ENCODE measurements at regions not wholly inside any gene's neighbourhood (a gene's known extent, or its start where the extent isn't known, plus 50 kb on each side); places are given as distances from the start of the nearest gene placed in this dataset.

- H3K56ac ChIP-seq (ENCODE audit: extremely low read depth, insufficient read depth, low read length) = no peak overlapping the region
- POLR2A ChIA-PET (ENCODE audit: unreplicated experiment) = no interaction called here
- H3K14ac ChIP-seq (replicated peaks; ENCODE audit: low read depth, low read length) = no peak overlapping the region
- H3K18ac ChIP-seq (ENCODE audit: low read depth, low read length) = no peak overlapping the region
- H3K9me1 ChIP-seq (ENCODE audit: insufficient read depth, low read length) = no peaks in the 10 kb centered on the region
- H2BK20ac ChIP-seq (ENCODE audit: low read depth, low read length) = no peak overlapping the region
- no peak overlapping the region for H4K5ac ChIP-seq (ENCODE audit: low read depth, low read length)
- no peak overlapping the region for H3K23ac ChIP-seq (ENCODE audit: low read depth, low read length)
- H2BK120ac ChIP-seq (ENCODE audit: low read depth, low read length) = no peak overlapping the region
- no peak overlapping the region for H2AK5ac ChIP-seq (ENCODE audit: low read depth, low read length)
- no peak for DNase-seq
- H3K36me3 ChIP-seq (ENCODE audit: control insufficient read depth, insufficient read depth, low read length) = no peaks in the 10 kb centered on the region
- no peak overlapping the region for H3K9ac ChIP-seq (ENCODE audit: low read depth, low read length)
- CTCF ChIA-PET = no interaction called here
- H4K20me1 ChIP-seq (ENCODE audit: insufficient read depth, low read length) = no peaks in the 10 kb centered on the region
- no peak overlapping the region for H2BK15ac ChIP-seq (ENCODE audit: low read depth, low read length)
- no peak overlapping the region for H2AFZ ChIP-seq (replicated peaks; ENCODE audit: low read length, poor library complexity)
- ATAC-seq (ENCODE audit: low read depth) = no peak
- in situ Hi-C loops (cut with MboI; ENCODE audit: low sequenced_read_pairs) = no loop called here
- WGBS, 2 experiments (ENCODE audit: extremely low coverage in 2 of 2, insufficient read length in 1 of 2) = 17% methylated on average over 1 of the region's 5 CpGs; no CpG with 5 or more reads in 1 of the 2 experiments
- no peak overlapping the region for H4K8ac ChIP-seq (ENCODE audit: low read depth in 2 of 2, low read length in 2 of 2)
- no peak overlapping the region for H4K91ac ChIP-seq (ENCODE audit: insufficient read depth, low read depth, low read length)
- no peak overlapping the region for H2BK5ac ChIP-seq (ENCODE audit: low read depth, low read length, poor library complexity, severe bottlenecking)
- H3K27me3 ChIP-seq (ENCODE audit: control insufficient read depth, insufficient read depth, low read length) = no peaks in the 10 kb centered on the region
- dilution Hi-C loops (cut with HindIII; ENCODE audit: low sequenced_read_pairs, unreplicated experiment) = no loop called here
- H3K4me3 ChIP-seq (ENCODE audit: insufficient read depth, low read depth, low read length) = no peak overlapping the region
- H2AK9ac ChIP-seq (replicated peaks; ENCODE audit: low read depth, low read length, poor library complexity) = no peak overlapping the region
- TF ChIP-seq BHLHE40 (IDR thresholded peaks at IDR 0.05; ENCODE audit: low read depth, low read length) (no peak), MAFK (IDR thresholded peaks at IDR 0.05; ENCODE audit: low read depth, low read length) (no peak), CHD1 (IDR thresholded peaks at IDR 0.05; ENCODE audit: low read depth, low read length) (no peak), CTCF (conservative IDR thresholded peaks at IDR 0.05; ENCODE audit: low read depth, low read length) (no peak), FOS (IDR thresholded peaks at IDR 0.05; ENCODE audit: low read depth, low read length) (no peak), USF2 (IDR thresholded peaks at IDR 0.05; ENCODE audit: low read depth, low read length) (no peak), SMC3 (IDR thresholded peaks at IDR 0.05; ENCODE audit: low read depth, low read length) (no peak), MAZ (IDR thresholded peaks at IDR 0.05; ENCODE audit: borderline replicate concordance, low read depth, low read length) (no peak), RFX5 (IDR thresholded peaks at IDR 0.05; ENCODE audit: low read depth, low read length) (no peak), RCOR1 (IDR thresholded peaks at IDR 0.05; ENCODE audit: insufficient replicate concordance, low read length) (no peak), ELK1 (IDR thresholded peaks at IDR 0.05; ENCODE audit: borderline replicate concordance, low read depth, low read length) (no peak), NFE2L2 (IDR thresholded peaks at IDR 0.05; ENCODE audit: low read depth, low read length) (no peak), CEBPB (IDR thresholded peaks at IDR 0.05; ENCODE audit: low read depth, low read length) (no peak), POLR2A (IDR thresholded peaks at IDR 0.05; ENCODE audit: low read depth, low read length) (no peak), MXI1 (IDR thresholded peaks at IDR 0.05; ENCODE audit: borderline replicate concordance, low read depth, low read length) (no peak), RAD21 (IDR thresholded peaks at IDR 0.05; ENCODE audit: low read length) (no peak)
- no peaks in the 10 kb centered on the region for H3K4me1 ChIP-seq (ENCODE audit: control insufficient read depth, insufficient read depth, low read length)
- intact Hi-C loops (cut with micrococcal nuclease) = no loop called here
- H3K79me1 ChIP-seq (ENCODE audit: low read depth in 1 of 2, low read length in 2 of 2) = no peaks in the 10 kb centered on the region
- BruUV-seq (replicated peaks) = no TSS peak
- H3K9me3 ChIP-seq (ENCODE audit: control insufficient read depth, insufficient read depth, low read length) = peaks cover 26% of the 10 kb centered on the region
- no peak overlapping the region for H3K4me2 ChIP-seq (ENCODE audit: low read depth, low read length)
- no peak overlapping the region for H3K27ac ChIP-seq (ENCODE audit: insufficient read depth, low read length)
- H3K4ac ChIP-seq (ENCODE audit: low read depth, low read length) = no peak overlapping the region
Observed at GRCh38 chr12:129987841-129988240, 84.0 kb upstream of the TMEM132D start.

Measured in IMR-90 (cell line).